Erythroblast (primary cell): ENCODE measurements at regions not wholly inside any gene's neighbourhood (a gene's known extent, or its start where the extent isn't known, plus 50 kb on each side); places are given as distances from the start of the nearest gene placed in this dataset.

Experiments
- GATA1 ChIP-seq: IDR thresholded peaks from 2 replicates; pipeline ENCODE4 v1.6.1; 2011; ENCODE audit warnings: low read depth, mild to moderate bottlenecking, control low read depth, low read length, moderate library complexity
- POLR2A ChIP-seq: IDR thresholded peaks from 2 replicates; pipeline ENCODE4 v1.6.1; 2011; ENCODE audit warnings: mild to moderate bottlenecking, low read length

GRCh38 chr15:95494971-95495541 lies 835.4 kb upstream of the NR2F2 start:
- TF ChIP-seq POLR2A = no peak
- no peak for TF ChIP-seq GATA1
